Osteoblast (primary cell): ENCODE measurements at regions not wholly inside any gene's neighbourhood (a gene's known extent, or its start where the extent isn't known, plus 50 kb on each side); places are given as distances from the start of the nearest gene placed in this dataset.
A peak's percentile ranks its signal among the peaks of the same experiment; 100 is the strongest.

Experiments
- DNase-seq: peaks from one replicate; pipeline ENCODE4 v3.0.0; 2011; ENCODE audit warnings: low spot score, mixed read lengths; ENCODE audit not compliant: insufficient read length; ENCODE audit errors: missing footprints
- H2AFZ ChIP-seq: 2 replicates; pipeline ENCODE4 v1.6.0; 2011; ENCODE audit warnings: mild to moderate bottlenecking, low read length
- H3K27ac ChIP-seq: 2 replicates; pipeline ENCODE4 v1.5.1; 2011; ENCODE audit warnings: mild to moderate bottlenecking, low read depth, low read length, moderate library complexity
- H3K27me3 ChIP-seq: 2 replicates; pipeline ENCODE4 v1.6.0; 2012; ENCODE audit warnings: mild to moderate bottlenecking, control low read depth, inconsistent platforms, low read length, moderate library complexity; ENCODE audit not compliant: insufficient read depth
- H3K36me3 ChIP-seq: 2 replicates; pipeline ENCODE4 v1.5.1; 2011; ENCODE audit warnings: mild to moderate bottlenecking, low read length, control low read depth, moderate library complexity; ENCODE audit not compliant: insufficient read depth
- H3K4me1 ChIP-seq: 2 replicates; pipeline ENCODE4 v1.5.1; 2011; ENCODE audit warnings: mild to moderate bottlenecking, low read length, control low read depth, moderate library complexity; ENCODE audit not compliant: insufficient read depth
- H3K4me2 ChIP-seq: 2 replicates; pipeline ENCODE4 v1.6.0; 2011; ENCODE audit warnings: mild to moderate bottlenecking, low read length; ENCODE audit not compliant: insufficient read depth
- H3K4me3 ChIP-seq: fragments of 200-600 bp; sonication (generic); 3 replicates; pipeline ENCODE4 v1.5.1; 2012; ENCODE audit warnings: mild to moderate bottlenecking, low read length, inconsistent platforms; ENCODE audit not compliant: insufficient read depth
- H3K79me2 ChIP-seq: 2 replicates; pipeline ENCODE4 v1.6.0; 2012; ENCODE audit warnings: mild to moderate bottlenecking, low read length, control low read depth, inconsistent platforms; ENCODE audit not compliant: insufficient read depth
- H3K9me3 ChIP-seq: 2 replicates; pipeline ENCODE4 v1.5.1; 2011; ENCODE audit warnings: low read depth, low read length, control low read depth
- H4K20me1 ChIP-seq: 2 replicates; pipeline ENCODE4 v1.6.0; 2012; ENCODE audit warnings: mild to moderate bottlenecking, low read length, control low read depth; ENCODE audit not compliant: insufficient read depth
- TF ChIP-seq, protein P1 (sequence below): IDR thresholded peaks from 2 replicates; pipeline ENCODE4 v1.5.1; 2011; ENCODE audit warnings: mild to moderate bottlenecking, low read depth, low read length, moderate library complexity; ENCODE audit errors: extremely low read depth

DNA sequence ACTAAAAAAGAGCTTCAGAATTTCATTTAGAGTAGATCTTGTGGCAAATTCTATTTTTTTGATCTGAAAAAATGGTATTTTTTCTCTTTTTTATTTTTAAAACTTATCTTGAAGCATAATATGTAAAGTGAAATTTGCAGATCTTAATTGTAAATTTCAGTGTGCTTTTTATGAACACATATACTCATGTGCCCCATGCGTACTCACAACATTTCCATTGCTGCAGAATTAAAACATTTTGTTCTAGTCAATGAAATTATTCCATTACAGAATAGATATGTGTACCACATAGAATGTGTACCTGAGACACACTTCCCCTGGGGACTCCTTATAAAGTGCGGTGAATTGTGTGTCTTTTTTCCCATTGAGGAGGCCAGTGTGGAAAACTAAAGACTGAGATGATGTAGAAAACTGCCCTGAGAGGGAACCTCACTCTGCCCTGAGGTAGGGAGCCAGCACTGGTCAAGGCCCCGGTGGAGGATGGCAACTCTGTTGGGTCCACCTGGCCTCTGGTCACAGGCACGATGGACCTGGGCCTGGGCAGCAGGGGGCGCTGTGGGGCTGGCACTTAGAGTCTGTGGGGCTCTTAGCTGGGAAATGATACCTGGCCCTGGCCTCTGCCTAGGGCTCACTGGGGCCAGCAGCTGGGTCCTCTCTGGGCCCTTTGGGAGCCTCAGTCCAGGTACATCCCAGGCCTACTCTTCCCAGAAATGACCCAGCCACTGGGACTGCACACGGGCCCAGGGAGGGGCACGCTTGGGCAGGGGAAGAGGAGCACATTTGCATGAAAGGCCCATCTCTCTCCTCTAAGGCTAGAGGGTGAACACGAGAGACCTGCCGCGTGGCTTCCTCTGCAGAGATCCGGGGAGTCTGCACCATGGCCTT lies 77.9 kb upstream of the TOP3B start:
- no peak for DNase-seq
- Histone ChIP-seq H4K20me1 (no peaks in the 10 kb centered on the region), H2AFZ (peak overlapping the region; percentile 39)

DNA sequence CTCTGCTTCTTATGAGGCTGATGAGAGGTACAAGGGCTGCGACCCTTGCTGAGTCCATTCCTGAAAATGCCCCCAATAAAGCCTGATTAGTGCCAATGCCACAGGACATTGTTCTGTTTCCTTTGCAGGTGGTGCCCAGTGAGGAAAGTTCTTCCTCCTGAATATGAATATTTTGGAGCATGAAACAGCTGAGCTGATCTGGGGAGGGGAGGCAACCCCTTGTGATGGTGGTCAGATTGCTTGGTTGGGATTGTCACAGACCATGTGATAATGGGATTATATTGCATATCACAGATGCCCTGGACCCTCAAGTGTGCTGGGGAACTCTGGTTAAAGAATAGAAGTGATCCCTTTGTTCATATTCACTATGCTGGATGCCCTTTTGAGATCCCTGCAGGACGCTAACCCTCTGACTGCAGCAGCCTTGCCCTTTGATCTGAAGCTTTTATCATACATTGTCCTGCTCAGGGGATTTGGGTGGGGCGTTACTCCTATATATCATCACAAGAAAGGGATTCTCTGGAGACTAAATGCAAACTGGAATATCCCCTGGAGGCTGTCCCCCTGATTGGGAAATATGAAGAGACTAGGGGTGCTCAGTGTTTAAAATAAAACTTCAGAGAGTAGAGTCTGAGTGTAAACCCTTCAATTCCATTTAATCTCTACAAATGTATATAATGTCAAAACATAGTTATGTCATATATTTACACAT lies 76.9 kb upstream of the TOP3B start:
- Histone ChIP-seq H2AFZ (no peak overlapping the region), H3K79me2 (no peaks in the 10 kb centered on the region), H3K4me2 (no peak overlapping the region), H3K36me3 (no peaks in the 10 kb centered on the region), H3K27me3 (peaks cover 13% of the 10 kb centered on the region), H3K9me3 (no peaks in the 10 kb centered on the region), H3K4me3 (no peak overlapping the region), H3K27ac (no peak overlapping the region), H4K20me1 (no peaks in the 10 kb centered on the region), H3K4me1 (peaks cover 4% of the 10 kb centered on the region)
- TF ChIP-seq, protein P1, sequence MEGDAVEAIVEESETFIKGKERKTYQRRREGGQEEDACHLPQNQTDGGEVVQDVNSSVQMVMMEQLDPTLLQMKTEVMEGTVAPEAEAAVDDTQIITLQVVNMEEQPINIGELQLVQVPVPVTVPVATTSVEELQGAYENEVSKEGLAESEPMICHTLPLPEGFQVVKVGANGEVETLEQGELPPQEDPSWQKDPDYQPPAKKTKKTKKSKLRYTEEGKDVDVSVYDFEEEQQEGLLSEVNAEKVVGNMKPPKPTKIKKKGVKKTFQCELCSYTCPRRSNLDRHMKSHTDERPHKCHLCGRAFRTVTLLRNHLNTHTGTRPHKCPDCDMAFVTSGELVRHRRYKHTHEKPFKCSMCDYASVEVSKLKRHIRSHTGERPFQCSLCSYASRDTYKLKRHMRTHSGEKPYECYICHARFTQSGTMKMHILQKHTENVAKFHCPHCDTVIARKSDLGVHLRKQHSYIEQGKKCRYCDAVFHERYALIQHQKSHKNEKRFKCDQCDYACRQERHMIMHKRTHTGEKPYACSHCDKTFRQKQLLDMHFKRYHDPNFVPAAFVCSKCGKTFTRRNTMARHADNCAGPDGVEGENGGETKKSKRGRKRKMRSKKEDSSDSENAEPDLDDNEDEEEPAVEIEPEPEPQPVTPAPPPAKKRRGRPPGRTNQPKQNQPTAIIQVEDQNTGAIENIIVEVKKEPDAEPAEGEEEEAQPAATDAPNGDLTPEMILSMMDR, result no peak
- no peak for DNase-seq

More for the DNA sequence above, 77.9 kb upstream of the TOP3B start:
- H3K27me3 ChIP-seq, result peaks cover 13% of the 10 kb centered on the region
- no peak overlapping the region for H3K4me2 ChIP-seq
- H3K4me1 ChIP-seq, result peaks cover 4% of the 10 kb centered on the region
- no peaks in the 10 kb centered on the region for H3K79me2 ChIP-seq
- no peak overlapping the region for H3K4me3 ChIP-seq
- no peaks in the 10 kb centered on the region for H3K9me3 ChIP-seq
- no peak overlapping the region for H3K27ac ChIP-seq
- no peaks in the 10 kb centered on the region for H3K36me3 ChIP-seq
- TF ChIP-seq, protein P1, result peak; percentile 76

DNA sequence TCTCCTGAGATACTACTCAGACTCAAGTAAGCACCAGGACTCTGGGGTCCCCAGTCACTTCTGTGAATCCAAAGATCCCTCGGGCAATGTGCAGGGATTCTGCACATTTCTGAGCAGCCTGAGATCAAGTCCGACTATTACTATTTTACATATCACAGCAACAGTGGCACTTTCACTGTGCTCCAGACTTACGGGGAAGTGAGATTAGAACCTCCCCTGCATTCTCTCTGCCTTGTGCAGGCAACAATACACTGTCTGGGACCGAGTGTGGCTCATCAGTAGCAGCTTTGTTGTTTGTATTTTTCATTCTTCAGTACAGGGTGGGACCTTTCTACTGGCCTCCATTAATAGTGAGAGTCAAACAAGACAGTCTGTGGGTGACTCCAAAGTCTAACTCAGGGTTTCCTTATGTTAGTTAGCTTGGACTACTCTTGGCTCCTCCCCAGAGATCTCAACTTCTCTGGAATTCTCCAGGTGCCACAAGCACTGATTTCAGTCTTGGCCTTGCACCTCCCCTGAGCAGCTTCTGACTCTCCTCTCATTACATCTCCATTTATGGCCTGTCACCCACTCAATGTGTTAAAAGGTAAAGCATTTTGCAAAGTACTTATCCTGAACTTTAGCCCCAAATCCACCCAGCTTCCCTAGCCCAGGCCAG lies 76.2 kb upstream of the TOP3B start:
- Histone ChIP-seq H3K36me3 (no peaks in the 10 kb centered on the region), H3K4me3 (no peak overlapping the region), H3K79me2 (no peaks in the 10 kb centered on the region), H2AFZ (no peak overlapping the region), H3K4me1 (peaks cover 4% of the 10 kb centered on the region), H4K20me1 (no peaks in the 10 kb centered on the region), H3K4me2 (no peak overlapping the region), H3K27ac (no peak overlapping the region), H3K9me3 (no peaks in the 10 kb centered on the region), H3K27me3 (peaks cover 13% of the 10 kb centered on the region)
- TF ChIP-seq, protein P1, result no peak
- DNase-seq, result no peak
